HepG2 (cell line): ENCODE measurements at regions not wholly inside any gene's neighbourhood (a gene's known extent, or its start where the extent isn't known, plus 50 kb on each side); places are given as distances from the start of the nearest gene placed in this dataset.

Experiments used
- ATAC-seq: fragments of 200-7000 bp; cut with Tn5 transposase; 3 replicates; pipeline ENCODE4 v1.9.1; 2020; ENCODE audit warnings: mild to moderate bottlenecking, moderate library complexity
- BruUV-seq: library from RNA; stranded (reverse); fragments of 400-500 nt; replicated peaks from 2 replicates; lab custom pipeline; 2021; lab: Mats Ljungman, UMichigan
- CTCF ChIA-PET: fragments of 300-600 bp; formaldehyde crosslinking; extraction: SDS; loops from one replicate; lab custom pipeline; 2021; ENCODE audit warnings: low total read pairs, inconsistent platforms, low intra/inter-chr PET ratio; lab: Yijun Ruan, JAX
- POLR2A ChIA-PET: fragments of 350-600 bp; sonication (Branson Sonifier 250); formaldehyde crosslinking; loops from one replicate; lab custom pipeline; 2020; ENCODE audit warnings: antibody characterized with exemption, inconsistent platforms; lab: Yijun Ruan, JAX
- DNase-seq: peaks from one replicate; pipeline ENCODE4 v3.0.0-alpha.2; 2015; ENCODE audit warnings: low spot score
- FAIRE-seq: peaks from 3 replicates; lab custom pipeline; 2011; peaks lifted over from hg19 to GRCh38; lab: Jason Lieb, UNC
- H2AFZ ChIP-seq: one replicate; pipeline ENCODE4 v1.6.1; 2011; ENCODE audit warnings: low read length, inconsistent platforms
- H3K27ac ChIP-seq: fragments of 300-600 bp; 3 replicates; pipeline ENCODE4 v1.8.0; 2011; ENCODE audit warnings: mixed run types, mild to moderate bottlenecking, mixed read lengths, low read length, inconsistent platforms; ENCODE audit not compliant: insufficient read depth; ENCODE audit errors: extremely low read length
- H3K27me3 ChIP-seq, 2 experiments: fragments of 200-600 bp in 1 of 2; 2 replicates in 1 of 2; 3 replicates in 1 of 2; pipeline versions ENCODE4 v1.6.0 to v1.8.0; 2011; ENCODE audit warnings: low read length in 2 of 2, mild to moderate bottlenecking in 2 of 2, moderate library complexity in 2 of 2, inconsistent platforms in 1 of 2; ENCODE audit not compliant: insufficient read depth in 2 of 2, control insufficient read depth in 1 of 2
- H3K36me3 ChIP-seq, 2 experiments: fragments of 200-600 bp in 1 of 2; replicated peaks in 1 of 2; 2 replicates in 1 of 2; 3 replicates in 1 of 2; pipeline versions ENCODE4 v1.5.1 to v1.8.0; 2011; ENCODE audit warnings: low read length in 2 of 2, inconsistent platforms in 1 of 2; ENCODE audit not compliant: insufficient read depth in 2 of 2, control insufficient read depth in 1 of 2
- H3K4me1 ChIP-seq: 2 replicates; pipeline ENCODE4 v1.5.1; 2012; ENCODE audit warnings: low read length, inconsistent platforms; ENCODE audit not compliant: insufficient read depth
- H3K4me2 ChIP-seq: 2 replicates; pipeline ENCODE4 v1.6.0; 2011; ENCODE audit warnings: low read depth, low read length, inconsistent platforms
- H3K4me3 ChIP-seq, 3 experiments: fragments of 200-600 bp in 1 of 3; sonication (generic), shearing (Covaris generic) in 1 of 3; replicated peaks in 1 of 3; 2 replicates each; pipeline ENCODE4 v1.5.1; 2011 to 2016; ENCODE audit warnings: low read length in 3 of 3, inconsistent platforms in 2 of 3, low read depth in 2 of 3, mild to moderate bottlenecking in 2 of 3, control low read depth in 1 of 3, mixed read lengths in 1 of 3; ENCODE audit not compliant: insufficient read depth in 1 of 3
- H3K79me2 ChIP-seq: one replicate; pipeline ENCODE4 v1.6.1; 2011; ENCODE audit warnings: low read length, inconsistent platforms; ENCODE audit not compliant: insufficient read depth
- H3K9ac ChIP-seq: 2 replicates; pipeline ENCODE4 v1.6.0; 2011; ENCODE audit warnings: mild to moderate bottlenecking, low read depth, low read length, inconsistent platforms; ENCODE audit not compliant: insufficient read depth
- H3K9me3 ChIP-seq: 2 replicates; pipeline ENCODE4 v1.5.1; 2012; ENCODE audit warnings: mild to moderate bottlenecking, low read length
- H4K20me1 ChIP-seq: 2 replicates; pipeline ENCODE4 v1.6.0; 2011; ENCODE audit warnings: inconsistent platforms, mild to moderate bottlenecking, low read length, moderate library complexity; ENCODE audit not compliant: insufficient read depth
- ARID4A ChIP-seq: sonication (generic); formaldehyde crosslinking; IDR thresholded peaks from 2 replicates; pipeline ENCODE4 v1.5.0; 2020; ENCODE audit warnings: mild to moderate bottlenecking, missing genetic modification reagents, borderline replicate concordance
- ELF1 ChIP-seq: sonication (generic); formaldehyde crosslinking; IDR thresholded peaks from 2 replicates; pipeline ENCODE4 v1.4.0; 2020; ENCODE audit warnings: missing genetic modification reagents
- ZBTB43 ChIP-seq: sonication (generic); formaldehyde crosslinking; conservative IDR thresholded peaks from 2 replicates; pipeline ENCODE4 v1.4.0; 2020; ENCODE audit warnings: missing genetic modification reagents
- ZNF337 ChIP-seq: sonication (generic); formaldehyde crosslinking; IDR thresholded peaks from 2 replicates; pipeline ENCODE4 v1.5.1; 2020; ENCODE audit warnings: missing genetic modification reagents, low read depth, mild to moderate bottlenecking, borderline replicate concordance
- ZNF883 ChIP-seq: sonication (generic); formaldehyde crosslinking; IDR thresholded peaks from 2 replicates; pipeline ENCODE4 v1.5.1; 2020; ENCODE audit warnings: mild to moderate bottlenecking, missing genetic modification reagents; ENCODE audit errors: not compliant biosample characterization
- WGBS: methylation state at CpG from one replicate; pipeline ENCODE4 v1.1.6; 2017; ENCODE audit warnings: low lambda C conversion rate; 5-methylcytosine and 5-hydroxymethylcytosine counted together
- in situ Hi-C: cut with HindIII; loops from 2 replicates; pipeline ENCODE4 v1.10.0; 2017; ENCODE audit warnings: low pct_unique_long_range_greater_than_20kb; ENCODE audit not compliant: extremely low pct_ligation_motif_present
- intact Hi-C: fragments of 100-400 bp; cut with micrococcal nuclease; formaldehyde crosslinking; loops from one replicate; pipeline ENCODE4 v1.10.0; 2022; ENCODE audit not compliant: unreplicated experiment
- TF ChIP-seq, protein P1 (sequence below): sonication (generic); formaldehyde crosslinking; IDR thresholded peaks from 2 replicates; pipeline ENCODE4 v1.8.1; 2023; ENCODE audit warnings: missing genetic modification reagents, mild to moderate bottlenecking, borderline replicate concordance
- TF ChIP-seq, protein P2 (sequence below): sonication (generic); formaldehyde crosslinking; IDR thresholded peaks from 2 replicates; pipeline ENCODE4 v1.4.0; 2020; ENCODE audit warnings: mild to moderate bottlenecking, missing genetic modification reagents, borderline replicate concordance
- TF ChIP-seq, protein P3 (sequence below): sonication (generic); formaldehyde crosslinking; IDR thresholded peaks from 2 replicates; pipeline ENCODE4 v1.5.1; 2020; ENCODE audit warnings: mild to moderate bottlenecking, missing genetic modification reagents

- CTCF ChIA-PET = no interaction called here
- TF ChIP-seq, protein P1, sequence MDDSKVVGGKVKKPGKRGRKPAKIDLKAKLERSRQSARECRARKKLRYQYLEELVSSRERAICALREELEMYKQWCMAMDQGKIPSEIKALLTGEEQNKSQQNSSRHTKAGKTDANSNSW = no peak
- TF ChIP-seq ELF1 (CRISPR knock-in tag) (no peak), ZNF337 (CRISPR knock-in tag) (no peak), ZBTB43 (CRISPR knock-in tag) (no peak), ARID4A (CRISPR knock-in tag) (no peak), ZNF883 (CRISPR knock-in tag) (no peak)
- TF ChIP-seq, protein P2, sequence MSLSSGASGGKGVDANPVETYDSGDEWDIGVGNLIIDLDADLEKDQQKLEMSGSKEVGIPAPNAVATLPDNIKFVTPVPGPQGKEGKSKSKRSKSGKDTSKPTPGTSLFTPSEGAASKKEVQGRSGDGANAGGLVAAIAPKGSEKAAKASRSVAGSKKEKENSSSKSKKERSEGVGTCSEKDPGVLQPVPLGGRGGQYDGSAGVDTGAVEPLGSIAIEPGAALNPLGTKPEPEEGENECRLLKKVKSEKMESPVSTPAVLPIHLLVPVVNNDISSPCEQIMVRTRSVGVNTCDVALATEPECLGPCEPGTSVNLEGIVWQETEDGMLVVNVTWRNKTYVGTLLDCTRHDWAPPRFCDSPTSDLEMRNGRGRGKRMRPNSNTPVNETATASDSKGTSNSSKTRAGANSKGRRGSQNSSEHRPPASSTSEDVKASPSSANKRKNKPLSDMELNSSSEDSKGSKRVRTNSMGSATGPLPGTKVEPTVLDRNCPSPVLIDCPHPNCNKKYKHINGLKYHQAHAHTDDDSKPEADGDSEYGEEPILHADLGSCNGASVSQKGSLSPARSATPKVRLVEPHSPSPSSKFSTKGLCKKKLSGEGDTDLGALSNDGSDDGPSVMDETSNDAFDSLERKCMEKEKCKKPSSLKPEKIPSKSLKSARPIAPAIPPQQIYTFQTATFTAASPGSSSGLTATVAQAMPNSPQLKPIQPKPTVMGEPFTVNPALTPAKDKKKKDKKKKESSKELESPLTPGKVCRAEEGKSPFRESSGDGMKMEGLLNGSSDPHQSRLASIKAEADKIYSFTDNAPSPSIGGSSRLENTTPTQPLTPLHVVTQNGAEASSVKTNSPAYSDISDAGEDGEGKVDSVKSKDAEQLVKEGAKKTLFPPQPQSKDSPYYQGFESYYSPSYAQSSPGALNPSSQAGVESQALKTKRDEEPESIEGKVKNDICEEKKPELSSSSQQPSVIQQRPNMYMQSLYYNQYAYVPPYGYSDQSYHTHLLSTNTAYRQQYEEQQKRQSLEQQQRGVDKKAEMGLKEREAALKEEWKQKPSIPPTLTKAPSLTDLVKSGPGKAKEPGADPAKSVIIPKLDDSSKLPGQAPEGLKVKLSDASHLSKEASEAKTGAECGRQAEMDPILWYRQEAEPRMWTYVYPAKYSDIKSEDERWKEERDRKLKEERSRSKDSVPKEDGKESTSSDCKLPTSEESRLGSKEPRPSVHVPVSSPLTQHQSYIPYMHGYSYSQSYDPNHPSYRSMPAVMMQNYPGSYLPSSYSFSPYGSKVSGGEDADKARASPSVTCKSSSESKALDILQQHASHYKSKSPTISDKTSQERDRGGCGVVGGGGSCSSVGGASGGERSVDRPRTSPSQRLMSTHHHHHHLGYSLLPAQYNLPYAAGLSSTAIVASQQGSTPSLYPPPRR (CRISPR knock-in tag) = no peak
- TF ChIP-seq, protein P3, sequence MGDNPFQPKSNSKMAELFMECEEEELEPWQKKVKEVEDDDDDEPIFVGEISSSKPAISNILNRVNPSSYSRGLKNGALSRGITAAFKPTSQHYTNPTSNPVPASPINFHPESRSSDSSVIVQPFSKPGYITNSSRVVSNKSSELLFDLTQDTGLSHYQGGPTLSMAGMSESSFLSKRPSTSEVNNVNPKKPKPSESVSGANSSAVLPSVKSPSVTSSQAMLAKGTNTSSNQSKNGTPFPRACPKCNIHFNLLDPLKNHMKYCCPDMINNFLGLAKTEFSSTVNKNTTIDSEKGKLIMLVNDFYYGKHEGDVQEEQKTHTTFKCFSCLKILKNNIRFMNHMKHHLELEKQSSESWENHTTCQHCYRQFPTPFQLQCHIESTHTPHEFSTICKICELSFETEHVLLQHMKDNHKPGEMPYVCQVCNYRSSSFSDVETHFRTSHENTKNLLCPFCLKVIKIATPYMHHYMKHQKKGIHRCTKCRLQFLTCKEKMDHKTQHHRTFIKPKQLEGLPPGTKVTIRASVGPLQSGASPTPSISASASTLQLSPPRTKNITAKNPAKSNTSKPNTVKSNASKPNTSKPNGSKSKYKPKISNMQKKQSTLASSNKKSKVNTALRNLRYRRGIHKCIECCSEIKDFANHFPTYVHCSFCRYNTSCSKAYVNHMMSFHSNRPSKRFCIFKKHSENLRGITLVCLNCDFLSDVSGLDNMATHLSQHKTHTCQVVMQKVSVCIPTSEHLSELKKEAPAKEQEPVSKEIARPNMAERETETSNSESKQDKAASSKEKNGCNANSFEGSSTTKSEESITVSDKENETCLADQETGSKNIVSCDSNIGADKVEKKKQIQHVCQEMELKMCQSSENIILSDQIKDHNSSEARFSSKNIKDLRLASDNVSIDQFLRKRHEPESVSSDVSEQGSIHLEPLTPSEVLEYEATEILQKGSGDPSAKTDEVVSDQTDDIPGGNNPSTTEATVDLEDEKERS (CRISPR knock-in tag) = no peak
These were observed 78.4 kb upstream of the WSCD2 start for GRCh38 chr12:108050696-108051095.

More at GRCh38 chr12:108050696-108051095, 78.4 kb upstream of the WSCD2 start:
- 33% methylated on average over 4 of the region's 5 CpGs for WGBS
- Histone ChIP-seq H2AFZ (no peak overlapping the region), H3K4me3 (no peak overlapping the region), H3K27ac (no peak overlapping the region), H3K4me2 (no peak overlapping the region), H3K4me1 (no peaks in the 10 kb centered on the region), H3K36me3 (no peaks in the 10 kb centered on the region), H3K9ac (no peak overlapping the region), H3K9me3 (no peaks in the 10 kb centered on the region), H3K79me2 (no peaks in the 10 kb centered on the region), H3K27me3 (peaks cover 2 to 9% of the 10 kb centered on the region in 2 experiments; a peak in 3 of 5 replicates), H4K20me1 (no peaks in the 10 kb centered on the region)
- ATAC-seq (no peak), DNase-seq (no peak), FAIRE-seq (no peak)
- no TSS peak for BruUV-seq
- POLR2A ChIA-PET = no interaction called here
- intact Hi-C loops (no loop called here), in situ Hi-C loops (no loop called here)
